ENCODE measurements at regions not wholly inside any gene's neighbourhood (a gene's known extent, or its start where the extent isn't known, plus 50 kb on each side); places are given as distances from the start of the nearest gene placed in this dataset.
A peak's percentile ranks its signal among the peaks of the same experiment; 100 is the strongest.
"Not testable (repeated sequence)": the region's sequence is repeated elsewhere in the genome, so short reads cannot be mapped to it uniquely, and the experiment has no call there.

GRCh38 chr1:70675737-70676156 is 264.7 kb downstream of the CTH start:
- DNase-seq: no peak

DNA sequence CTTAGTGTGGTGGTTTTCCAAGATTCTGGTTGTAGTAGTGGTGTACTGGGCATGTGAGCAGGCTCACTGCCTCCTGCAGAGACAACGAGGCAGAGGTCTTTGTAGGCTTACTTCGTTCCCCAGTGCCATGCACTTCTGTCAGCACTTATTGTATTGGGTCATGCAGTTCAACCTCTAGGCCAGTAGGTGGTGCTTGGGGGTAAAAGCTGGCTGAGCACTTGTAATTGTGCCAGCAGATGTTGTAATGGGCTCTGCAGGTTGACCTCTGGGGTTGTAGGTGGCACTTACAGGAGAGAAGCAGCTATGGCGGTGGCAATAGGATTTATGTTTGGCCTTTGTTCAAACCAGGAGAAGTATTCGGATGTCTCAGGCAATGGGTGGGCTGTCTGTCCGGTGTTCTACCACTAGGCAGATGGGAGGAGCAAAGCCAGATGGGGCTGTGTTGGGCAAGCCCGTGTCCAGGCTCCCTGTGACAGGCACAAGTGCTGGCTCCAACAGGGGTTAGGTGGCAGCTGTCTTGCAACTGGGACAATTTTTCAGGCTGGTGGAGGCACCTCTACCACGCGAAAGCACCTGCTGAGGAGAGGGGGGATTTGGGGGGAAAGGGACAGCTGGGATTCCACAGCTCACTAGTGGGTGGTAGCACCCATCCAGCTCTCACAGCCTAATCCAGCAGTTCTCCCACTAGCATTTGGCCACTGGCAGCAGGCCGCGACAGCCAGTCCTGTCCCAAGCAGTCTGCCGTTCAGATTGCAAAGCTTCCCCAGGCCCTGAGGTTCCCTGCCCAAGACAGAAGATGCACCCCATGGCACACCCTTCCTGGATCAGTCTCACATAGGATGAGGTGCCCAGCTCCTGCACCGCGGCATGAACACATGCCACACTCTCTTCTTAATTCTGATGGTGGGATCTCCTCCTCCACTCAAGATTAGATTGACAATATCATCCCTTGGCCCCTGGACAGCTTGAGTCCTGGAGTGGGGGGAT is 274.5 kb downstream of the CTH start:
- peak; percentile 52 for DNase-seq

- DNase-seq: no peak
Observed at GRCh38 chr1:70688580-70688979, 277.5 kb downstream of the CTH start.

DNA sequence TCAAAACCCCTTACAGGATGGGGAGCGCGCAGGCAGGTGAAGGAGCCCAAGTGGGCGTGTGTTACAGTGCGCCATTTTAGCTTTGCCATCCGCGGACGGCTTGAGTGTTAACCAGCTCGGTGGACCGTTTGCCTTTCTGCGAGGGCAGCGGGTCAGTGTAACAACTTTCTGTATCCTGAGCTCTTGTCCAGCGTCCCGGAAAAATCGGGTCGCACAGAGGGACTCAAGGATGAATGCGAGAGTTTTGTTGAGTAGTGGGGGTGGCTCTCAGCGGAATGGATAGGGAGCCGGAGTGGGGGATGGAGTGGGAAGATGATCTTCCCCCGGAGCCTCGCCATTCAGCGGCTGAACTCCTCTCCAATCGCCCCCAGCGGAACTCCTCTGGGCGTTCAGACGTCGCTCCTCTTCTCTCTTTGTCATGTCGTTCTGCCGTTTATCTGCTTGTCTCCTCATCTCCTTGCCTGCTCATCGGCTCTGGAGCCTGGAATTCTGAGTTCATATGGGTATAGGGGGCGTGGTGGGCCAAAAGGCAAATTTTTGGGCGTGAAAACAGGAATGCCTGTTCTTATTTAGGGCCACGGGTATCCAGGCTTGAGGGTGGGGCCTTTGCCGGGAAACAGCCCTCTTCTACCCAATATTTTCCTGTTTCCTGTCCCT is 295.4 kb downstream of the CTH start:
- no peak for DNase-seq

- no peak for DNase-seq
Observed at GRCh38 chr1:70707214-70707613, 296.1 kb downstream of the CTH start.

GRCh38 chr1:70714149-70714548 is 303.1 kb downstream of the CTH start:
- DNase-seq: no peak

DNA sequence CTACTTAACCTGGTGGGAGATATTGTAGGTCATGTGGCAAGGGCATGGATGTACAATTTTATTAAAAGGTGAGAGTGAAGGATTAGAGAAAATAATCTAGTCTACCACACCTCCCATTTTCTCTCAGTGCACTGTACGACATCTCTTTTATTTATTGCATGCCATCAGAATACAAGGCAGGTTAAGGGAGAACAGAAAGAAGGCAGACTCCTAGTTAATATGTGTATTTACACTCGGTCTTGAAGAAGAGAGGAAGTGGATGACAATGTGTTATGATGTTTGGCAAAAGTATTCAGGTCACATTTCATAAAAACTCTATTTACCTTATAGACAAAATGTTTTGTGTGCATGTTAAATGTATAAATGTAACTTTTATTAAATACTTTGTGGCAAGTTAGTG is 306.1 kb downstream of the CTH start:
- DNase-seq: no peak

- DNase-seq: no peak
Observed at GRCh38 chr1:70717656-70718055, 306.6 kb downstream of the CTH start.

DNA sequence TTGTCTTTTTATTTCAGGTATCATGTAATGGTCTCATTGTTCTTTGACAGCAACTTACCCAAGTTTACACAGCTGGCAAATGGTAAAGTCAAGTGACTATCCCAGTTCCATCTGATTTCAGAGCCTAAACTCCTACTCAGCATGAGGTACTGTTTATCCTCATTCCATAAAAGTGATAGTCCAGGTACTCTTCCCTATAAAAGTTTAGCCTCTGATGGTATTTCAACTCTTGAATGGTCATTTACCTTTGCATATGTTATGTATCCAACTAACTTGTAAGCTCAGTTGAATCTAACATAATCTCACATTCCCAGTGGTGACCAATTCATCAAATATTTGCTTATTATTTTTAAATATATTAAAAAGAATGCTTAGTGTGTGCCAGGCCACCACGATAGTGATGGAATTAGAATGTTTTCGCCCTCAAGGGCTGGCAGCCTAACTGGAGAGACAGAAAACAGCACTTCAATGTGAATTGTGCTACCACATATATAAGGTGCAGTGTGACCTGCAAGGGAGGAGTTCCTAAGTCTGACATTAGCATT is 307.1 kb downstream of the CTH start:
- DNase-seq: no peak

DNA sequence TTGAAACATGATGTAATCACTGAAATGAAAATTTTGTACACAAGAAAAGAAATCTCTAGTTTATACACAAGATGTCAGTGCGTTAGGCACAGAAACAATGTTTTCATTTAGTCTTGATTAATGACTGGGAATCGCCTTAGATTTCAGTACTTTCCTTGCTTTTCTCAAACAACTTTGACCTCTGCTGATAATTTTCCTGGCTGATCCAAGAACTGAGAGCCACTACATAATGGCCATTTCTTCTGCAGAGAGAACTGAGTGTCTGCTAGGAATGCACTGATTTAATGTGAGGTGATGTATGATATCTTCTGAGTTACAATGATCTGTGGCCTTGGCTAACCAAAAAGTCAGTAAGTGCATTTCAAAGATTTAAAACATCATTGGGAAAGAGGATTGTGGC is 308.1 kb downstream of the CTH start:
- DNase-seq: no peak

DNA sequence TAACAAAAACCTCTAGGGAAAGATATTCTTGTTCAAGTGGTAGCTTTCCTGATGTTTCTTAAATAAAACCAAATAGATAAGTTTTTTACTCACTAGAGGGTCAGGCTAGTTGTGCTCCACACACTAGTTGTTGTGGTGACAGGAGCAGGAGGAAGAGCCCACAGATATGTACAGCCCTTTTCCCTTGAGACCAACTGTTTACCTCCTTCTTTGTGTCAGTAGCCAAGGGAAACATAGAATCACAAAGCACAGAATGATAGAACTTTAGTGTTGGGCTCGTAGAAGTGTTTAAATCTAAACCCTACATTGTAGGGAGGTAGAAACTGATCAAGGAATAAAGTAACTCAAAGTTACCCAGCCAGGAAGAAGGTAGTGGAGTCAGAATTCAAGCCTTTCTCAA is 309.0 kb downstream of the CTH start:
- DNase-seq: no peak

GRCh38 chr1:70720521-70720920 is 309.5 kb downstream of the CTH start:
- no peak for DNase-seq

DNA sequence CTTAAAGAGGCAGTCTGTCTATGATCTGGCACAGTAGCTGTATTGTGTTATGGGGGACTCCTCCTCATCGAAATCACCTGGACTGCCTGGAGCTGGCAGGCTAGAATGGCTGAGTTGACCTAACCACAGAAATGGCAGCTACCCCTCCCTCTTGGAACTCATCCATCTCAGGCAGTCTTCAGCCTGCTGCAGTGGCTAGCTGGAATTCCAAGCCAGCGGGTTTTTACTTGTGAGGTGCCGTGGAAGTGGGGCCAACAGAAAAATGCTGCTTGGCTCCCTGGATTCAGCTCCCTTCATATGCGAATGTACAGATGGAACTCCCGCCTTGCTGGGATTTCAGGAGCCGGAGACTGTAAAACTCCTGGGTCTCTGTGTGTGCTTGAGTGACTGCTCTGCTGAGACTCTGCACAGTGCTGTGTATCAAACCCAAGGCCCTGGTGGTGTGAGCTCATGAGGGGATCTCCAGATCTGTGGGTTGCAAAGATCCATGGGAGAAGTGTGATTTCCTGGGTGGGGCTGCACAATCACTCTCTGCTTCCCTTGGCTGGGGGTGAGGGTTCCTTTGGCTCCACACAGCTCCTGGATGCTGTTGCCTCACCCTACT is 316.9 kb downstream of the CTH start:
- no peak for DNase-seq

DNA sequence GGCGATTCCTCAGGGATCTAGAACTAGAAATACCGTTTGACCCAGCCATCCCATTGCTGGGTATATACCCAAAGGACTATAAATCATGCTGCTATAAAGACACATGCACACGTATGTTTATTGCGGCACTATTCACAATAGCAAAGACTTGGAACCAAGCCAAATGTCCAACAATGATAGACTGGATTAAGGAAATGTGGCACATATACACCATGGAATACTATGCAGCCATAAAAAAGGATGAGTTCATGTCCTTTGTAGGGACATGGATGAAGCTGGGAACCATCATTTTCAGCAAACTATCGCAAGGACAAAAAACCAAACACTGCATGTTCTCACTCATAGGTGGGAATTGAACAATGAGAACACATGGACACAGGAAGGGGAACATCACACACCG is 311.1 kb downstream of the PTGER3 start:
- not testable (repeated sequence) for DNase-seq

DNA sequence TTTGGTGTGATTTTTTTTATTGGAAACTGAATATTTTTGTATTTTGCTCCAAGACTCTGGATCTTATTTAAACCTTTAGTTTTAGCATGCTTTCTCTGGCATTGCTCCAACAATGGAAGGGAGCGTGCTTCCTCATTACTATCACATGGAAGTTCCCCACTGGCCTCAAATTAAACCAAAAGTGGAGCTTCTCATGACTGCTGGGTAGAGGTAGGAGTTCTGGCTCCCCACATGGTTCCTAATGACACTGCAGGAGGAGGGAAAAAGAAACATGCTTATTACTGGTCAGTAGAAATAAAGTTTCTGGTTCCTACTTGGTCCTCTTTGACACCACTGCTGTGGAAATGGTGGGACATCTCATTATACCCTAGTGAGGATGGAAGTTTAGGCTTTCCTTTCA is 310.5 kb downstream of the PTGER3 start:
- no peak for DNase-seq

DNA sequence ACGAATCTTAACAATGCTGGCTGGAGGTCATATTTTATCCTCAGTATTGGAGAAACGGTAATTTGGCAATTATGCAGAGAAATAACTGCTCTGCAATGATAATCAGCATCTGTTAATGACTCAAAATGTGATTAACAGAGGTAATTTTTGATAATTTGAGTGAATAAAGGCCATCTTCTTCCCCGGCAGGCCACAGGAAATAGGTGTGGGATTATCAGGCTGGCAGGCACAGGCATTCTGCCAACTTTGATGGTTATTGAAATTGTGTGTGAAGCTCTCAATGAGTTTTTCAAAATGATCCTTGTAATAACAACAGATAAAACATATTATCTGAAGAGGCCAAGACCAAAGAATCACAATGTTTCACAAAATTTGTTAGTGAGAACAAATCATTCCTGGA is 309.0 kb downstream of the PTGER3 start:
- no peak for DNase-seq

DNA sequence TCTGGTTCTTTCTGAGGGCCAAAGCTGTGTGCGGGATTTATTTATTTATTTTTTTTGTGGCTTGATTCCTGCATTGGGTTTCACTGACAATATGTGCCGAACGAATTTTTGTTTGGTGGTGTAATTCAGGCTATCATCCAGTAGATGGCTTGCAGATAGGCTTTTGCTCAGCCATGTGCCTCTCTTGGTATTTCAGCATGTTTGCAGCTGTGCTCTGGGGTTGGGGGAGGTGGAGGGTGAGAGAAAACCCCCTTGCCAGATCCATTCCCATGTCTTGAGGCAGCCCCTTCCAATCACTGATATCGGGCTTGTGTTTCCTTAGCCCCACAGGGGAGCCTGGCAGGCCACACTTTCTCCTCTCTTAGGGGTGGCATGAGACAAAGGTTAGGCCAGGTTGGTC is 302.4 kb downstream of the PTGER3 start:
- no peak for DNase-seq

DNA sequence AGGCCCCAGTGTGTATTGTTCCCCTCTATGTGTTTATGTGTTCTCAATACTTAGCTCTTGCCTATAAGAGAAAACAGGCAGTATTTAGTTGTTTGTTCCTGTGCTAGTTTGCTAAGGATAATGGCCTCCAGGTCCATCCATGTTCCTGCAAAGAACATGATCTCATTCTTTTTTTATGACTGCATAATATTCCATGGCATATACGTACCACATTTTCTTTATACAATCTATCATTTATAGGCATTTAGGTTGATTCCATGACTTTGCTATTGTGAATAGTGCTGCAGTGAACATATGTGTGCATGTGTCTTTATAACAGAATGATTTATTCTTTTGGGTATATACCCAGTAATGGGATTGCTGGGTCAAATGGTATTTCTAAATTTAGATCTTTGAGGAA is 301.6 kb downstream of the PTGER3 start:
- not testable (repeated sequence) for DNase-seq

DNA sequence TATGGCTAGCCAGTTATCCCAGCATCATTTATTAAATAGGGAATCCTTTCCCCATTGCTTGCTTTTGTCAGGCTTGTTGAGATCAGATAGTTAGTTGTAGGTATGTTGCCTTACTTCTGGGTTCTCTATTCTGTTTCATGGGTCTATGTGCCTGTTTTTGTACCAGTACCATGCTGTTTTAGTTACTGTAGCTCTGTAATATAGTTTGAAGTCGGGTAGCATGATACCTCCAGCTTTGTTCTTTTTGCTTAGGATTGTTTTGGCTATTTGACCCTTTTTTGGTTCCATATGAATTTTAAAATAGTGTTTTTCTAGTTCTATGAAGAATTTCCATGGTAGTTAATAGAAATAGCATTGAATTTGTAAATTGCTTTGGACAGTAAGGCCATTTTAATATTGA is 300.5 kb downstream of the PTGER3 start:
- DNase-seq: not testable (repeated sequence)

- DNase-seq: not testable (repeated sequence)
Observed at GRCh38 chr1:70751676-70752287, 295.8 kb downstream of the PTGER3 start.

- no peak for DNase-seq
Observed at GRCh38 chr1:70754701-70755100, 292.9 kb downstream of the PTGER3 start.

DNA sequence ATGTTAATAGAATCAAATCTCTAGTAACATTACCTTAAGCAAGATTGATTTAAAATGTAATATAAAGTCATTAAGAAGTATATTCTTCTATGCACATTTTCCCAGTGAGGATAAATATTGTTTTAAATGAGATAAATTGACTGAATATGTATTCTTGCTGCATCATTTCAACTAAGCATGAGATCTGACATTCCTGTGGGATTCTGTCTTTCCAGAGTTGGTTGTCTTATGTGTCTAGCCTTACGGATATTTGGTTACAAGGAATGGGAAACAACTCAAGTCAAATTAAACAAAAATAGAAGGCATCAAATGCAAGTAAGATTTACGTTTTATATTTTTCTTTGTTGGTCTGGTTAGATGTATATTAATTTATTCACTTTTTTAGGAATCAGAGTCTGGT is 287.5 kb downstream of the PTGER3 start:
- DNase-seq: no peak

- DNase-seq: no peak
Observed at GRCh38 chr1:70762386-70762785, 285.2 kb downstream of the PTGER3 start.

Measured in kidney glomerular epithelial cell (primary cell).